Posterior vena cava (tissue), 2 donors: ENCODE measurements at regions not wholly inside any gene's neighbourhood (a gene's known extent, or its start where the extent isn't known, plus 50 kb on each side); places are given as distances from the start of the nearest gene placed in this dataset.
"Not testable (repeated sequence)": the region's sequence is repeated elsewhere in the genome, so short reads cannot be mapped to it uniquely, and the experiment has no call there.

Experiments
- DNase-seq: peaks from one replicate; pipeline ENCODE4 v3.0.0-alpha.2; 2020; ENCODE audit warnings: low spot score
- intact Hi-C, 2 donors: fragments of 100-400 bp; cut with DNase I; formaldehyde crosslinking; loops; one replicate each; pipeline versions ENCODE4 v1.14.1 to v1.14.2; 2022 to 2023
- donor health status: DM: yes; HTN: yes; CAD: no.
- donor health status: DM: yes; HTN: yes; CAD: no.

GRCh38 chr6:81985191-81985590, 232.7 kb upstream of the TENT5A start:
- intact Hi-C loops: no loop called here
- no peak for DNase-seq

DNA sequence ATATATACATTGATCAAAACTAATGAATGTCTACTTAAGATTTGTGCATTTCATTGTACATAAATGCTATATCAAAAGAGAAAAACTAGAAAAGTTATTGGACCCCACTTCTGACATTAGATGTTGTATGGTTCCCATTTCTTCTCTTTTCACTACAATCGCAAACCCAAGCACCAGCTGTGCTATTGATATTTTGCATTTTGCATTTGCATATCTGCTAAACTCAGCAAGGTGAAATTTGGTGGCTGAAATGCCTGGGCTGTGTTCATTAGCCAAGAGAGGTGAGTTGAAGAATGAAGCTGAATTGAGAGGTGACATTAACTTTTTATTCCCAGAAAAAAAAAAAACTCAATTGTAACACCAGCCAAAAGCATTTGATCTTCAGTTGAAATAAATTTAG, 232.1 kb upstream of the TENT5A start:
- intact Hi-C loops: no loop called here
- no peak for DNase-seq

DNA sequence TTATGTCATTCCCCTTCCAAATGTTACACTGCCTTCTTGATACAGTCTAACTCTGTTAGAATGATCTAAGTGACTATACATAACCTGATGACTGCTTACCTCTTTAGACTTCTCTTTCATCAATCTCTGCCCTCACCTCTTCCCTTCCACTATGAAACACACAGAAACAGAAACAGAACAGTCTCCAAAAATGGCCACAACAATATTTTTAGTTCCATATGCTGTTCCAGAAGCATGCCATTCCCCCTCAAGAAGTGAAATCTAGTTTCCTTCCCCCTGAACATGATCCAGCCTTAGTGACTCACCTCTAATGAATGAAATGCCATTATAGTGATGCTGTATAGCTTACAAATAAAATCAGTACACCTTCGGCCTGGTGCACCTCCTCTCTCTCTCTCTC, 229.3 kb upstream of the TENT5A start:
- intact Hi-C loops: no loop called here

DNA sequence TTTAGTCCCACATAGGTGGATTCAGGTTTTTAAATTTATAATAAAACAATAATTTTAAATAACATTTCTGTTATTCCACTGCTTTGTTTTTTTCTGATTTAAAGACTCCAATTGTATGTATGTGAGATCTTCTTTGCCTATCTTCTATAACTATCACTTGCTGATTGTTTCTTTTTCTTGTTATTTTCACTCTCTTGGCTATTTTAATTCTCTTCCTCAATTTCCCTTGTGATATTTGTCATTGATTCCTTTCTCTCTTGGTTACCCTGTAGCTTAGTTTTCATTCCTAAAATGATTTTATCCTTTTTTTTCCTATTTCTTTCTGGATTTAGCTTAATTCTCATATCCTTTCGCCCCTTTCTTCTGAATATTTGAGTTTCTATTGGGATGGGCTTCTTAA, 227.3 kb upstream of the TENT5A start:
- intact Hi-C loops: no loop called here
- no peak for DNase-seq

More for the DNA sequence above, 229.3 kb upstream of the TENT5A start:
- DNase-seq: no peak

DNA sequence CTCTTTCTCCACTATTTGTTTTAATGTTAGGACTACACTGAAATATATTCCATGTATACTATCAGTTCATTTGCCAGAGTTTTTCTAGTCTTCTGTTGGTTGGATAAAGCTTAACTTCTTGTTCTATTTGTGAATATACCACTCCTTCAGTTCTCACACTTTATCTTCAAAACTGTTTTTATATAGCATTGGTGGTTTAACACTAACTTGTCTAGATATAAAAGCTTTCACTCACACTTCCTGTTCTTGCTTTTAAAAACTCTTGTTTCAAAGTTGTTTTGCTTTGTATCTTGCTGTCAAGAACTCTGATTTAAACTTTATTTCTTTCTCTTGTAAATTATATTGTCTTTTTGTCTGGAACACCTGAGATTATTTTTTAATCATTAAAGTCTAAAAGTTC, 226.8 kb upstream of the TENT5A start:
- DNase-seq: no peak
- intact Hi-C loops: no loop called here

DNA sequence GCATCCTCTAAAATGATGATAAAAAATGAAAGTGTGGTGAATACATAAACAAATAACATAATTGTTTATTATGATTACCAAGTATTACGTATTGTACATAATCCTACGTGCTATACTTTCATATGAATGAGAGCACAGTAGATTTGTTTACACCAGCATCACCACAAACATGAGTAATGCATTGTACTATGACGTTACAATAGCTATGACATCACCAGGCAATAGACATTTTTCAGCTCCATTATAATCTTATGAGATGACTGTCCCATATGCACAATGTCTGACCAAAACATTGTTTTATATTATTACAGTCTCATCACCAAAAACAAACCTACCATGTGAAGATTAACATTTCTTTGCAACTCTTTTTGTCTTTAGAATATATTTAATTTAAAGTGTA, 225.7 kb upstream of the TENT5A start:
- DNase-seq: no peak
- intact Hi-C loops: no loop called here

DNA sequence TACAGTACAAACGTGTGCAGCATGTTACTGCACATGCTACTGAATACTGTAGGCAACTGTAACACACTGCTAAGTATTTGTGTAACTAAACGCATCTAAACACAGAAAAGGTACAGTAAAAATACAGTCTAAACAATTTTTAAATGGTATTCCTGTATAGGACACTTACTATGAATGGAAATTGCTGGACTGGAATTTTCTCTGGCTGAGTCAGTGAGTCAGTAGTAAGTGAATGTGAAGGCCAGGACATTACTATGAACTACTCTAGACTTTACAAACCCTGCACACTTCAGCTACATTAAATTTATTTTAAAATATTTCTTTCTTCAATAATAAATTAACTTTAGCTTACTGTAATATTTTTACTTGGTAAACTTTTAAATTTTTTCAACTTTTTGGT, 225.0 kb upstream of the TENT5A start:
- no peak for DNase-seq
- intact Hi-C loops: no loop called here

- DNase-seq: no peak
- intact Hi-C loops: no loop called here
Observed at GRCh38 chr6:81969814-81970213, 217.3 kb upstream of the TENT5A start.

DNA sequence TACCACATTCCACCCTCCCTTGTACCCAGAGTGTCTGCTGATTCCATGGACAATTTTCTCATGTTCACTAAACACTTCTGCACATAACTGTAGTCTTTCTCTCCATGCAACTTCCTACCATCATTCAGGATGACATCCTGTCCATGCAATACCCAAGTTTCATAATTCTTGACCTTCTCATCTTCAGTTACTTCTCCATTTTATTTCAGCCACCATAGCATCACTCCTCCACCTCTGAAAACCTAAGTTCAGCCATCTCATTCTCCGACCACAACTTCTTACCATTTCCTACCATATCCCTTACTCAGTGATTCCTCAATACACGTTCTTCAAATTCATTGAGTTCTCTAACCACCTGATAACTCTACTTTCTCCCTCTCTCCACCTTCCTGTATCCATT, 216.5 kb upstream of the TENT5A start:
- DNase-seq: no peak
- intact Hi-C loops: no loop called here

GRCh38 chr6:81966968-81967367, 214.5 kb upstream of the TENT5A start:
- DNase-seq: no peak
- intact Hi-C loops: no loop called here

GRCh38 chr6:81962198-81962597, 209.7 kb upstream of the TENT5A start:
- intact Hi-C loops: no loop called here
- no peak for DNase-seq

DNA sequence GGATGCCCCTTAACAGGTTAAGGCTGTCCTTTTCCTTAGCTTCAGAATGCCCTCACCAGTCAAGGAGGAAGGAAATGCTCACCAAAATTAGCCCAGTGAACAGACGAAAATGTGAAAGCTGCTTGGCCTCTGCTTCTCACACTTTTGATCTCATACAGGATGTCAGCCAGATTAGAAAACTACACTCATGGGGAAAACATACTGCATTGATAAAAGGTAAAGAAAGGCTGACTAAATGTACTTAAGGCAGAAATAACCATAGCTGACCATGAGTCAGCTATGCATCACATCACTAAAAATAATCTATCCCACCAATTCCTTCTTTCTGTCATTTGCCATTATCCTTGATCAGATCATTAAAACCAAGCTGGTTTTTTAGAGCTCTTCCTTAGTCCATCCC, 198.4 kb upstream of the TENT5A start:
- no peak for DNase-seq
- intact Hi-C loops: no loop called here

DNA sequence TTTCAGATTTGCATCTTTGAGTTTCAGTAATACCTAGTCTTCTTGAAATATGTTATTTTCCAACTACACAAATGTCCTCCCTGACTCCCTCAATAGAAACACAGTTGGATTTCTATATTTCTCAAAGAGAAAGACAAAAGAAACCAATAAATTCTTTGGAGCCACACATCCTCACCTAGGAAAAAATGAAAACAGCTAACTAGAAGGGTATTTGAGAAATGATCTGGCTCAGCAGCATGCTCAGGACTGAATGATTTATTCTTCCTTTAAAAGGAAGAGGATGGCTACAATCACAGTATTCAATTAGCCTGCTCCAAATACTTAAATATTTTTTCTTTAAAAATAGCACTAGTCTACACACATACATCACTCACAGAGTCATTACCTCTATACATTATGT, 196.4 kb upstream of the TENT5A start:
- intact Hi-C loops: no loop called here
- DNase-seq: no peak

- intact Hi-C loops, DNase-seq: not testable (repeated sequence)
Observed at GRCh38 chr6:81948196-81948595, 195.7 kb upstream of the TENT5A start.

DNA sequence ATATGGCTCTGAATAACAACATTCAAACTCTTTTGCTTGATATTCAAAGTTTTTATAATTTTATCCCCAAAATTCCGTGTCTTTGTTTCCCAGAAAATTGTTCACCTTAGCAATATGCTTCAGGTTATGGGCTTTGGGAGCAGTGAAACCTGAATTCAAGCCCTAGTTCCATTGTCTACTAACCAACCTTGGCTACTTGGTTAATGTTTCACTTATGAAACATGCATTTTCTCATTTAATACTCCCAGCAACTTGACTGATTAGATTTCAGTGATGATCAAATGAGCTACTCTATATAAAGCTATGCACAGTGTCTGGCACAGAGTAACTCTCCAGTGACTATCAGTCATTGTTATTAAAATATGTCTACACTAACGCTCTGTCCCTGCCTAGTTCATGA, 192.2 kb upstream of the TENT5A start:
- DNase-seq: no peak
- intact Hi-C loops: no loop called here

GRCh38 chr6:81942842-81943241, 190.4 kb upstream of the TENT5A start:
- intact Hi-C loops, DNase-seq: not testable (repeated sequence)

DNA sequence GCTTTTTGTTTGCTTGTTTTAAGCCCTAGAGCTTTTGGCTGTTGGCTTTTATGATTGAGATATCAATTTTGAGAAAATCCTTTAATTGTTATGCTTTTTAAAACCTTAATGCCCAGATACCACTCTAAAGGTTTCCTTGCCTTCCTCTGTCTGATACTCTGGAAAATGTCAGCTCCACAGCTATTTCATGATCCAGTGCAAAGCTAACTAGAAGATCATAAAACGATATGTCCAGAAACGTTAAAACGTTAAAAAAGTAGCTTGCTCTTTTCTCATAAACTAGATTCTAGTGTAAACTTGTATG, 189.5 kb upstream of the TENT5A start:
- intact Hi-C loops: no loop called here
- DNase-seq: no peak

DNA sequence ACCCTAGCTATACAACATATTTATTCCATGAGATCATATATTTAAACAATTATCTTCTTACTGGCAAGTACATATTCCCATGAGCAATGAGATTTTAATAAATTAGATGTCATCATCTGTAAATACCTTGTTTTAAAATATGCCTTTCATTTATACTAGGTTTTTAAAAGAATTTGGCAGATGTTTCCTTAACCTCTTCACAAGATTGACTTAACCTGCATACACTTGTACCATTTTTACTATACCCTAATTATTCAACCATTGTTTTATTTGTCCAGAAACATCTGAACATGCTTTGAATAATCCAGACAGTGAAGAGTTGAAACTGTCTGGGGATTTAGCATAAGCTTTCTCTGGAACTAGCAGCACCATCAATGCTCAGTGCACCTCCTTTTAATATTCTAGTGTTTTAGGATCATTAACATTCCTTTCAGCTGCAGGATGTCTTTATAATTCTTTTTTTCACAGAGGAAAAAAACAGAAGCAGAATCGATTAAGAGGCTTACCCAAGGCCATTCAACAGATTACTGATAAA, 188.0 kb upstream of the TENT5A start:
- intact Hi-C loops: no loop called here
- no peak for DNase-seq

GRCh38 chr6:81939766-81940165, 187.3 kb upstream of the TENT5A start:
- DNase-seq: no peak
- intact Hi-C loops: no loop called here

- intact Hi-C loops: no loop called here
- DNase-seq: no peak
Observed at GRCh38 chr6:81938991-81939732, 186.7 kb upstream of the TENT5A start.

- intact Hi-C loops: no loop called here
- no peak for DNase-seq
Observed at GRCh38 chr6:81938014-81938856, 185.8 kb upstream of the TENT5A start.
